GM18868 (cell line): ENCODE measurements at regions not wholly inside any gene's neighbourhood (a gene's known extent, or its start where the extent isn't known, plus 50 kb on each side); places are given as distances from the start of the nearest gene placed in this dataset.
A peak's percentile ranks its signal among the peaks of the same experiment; 100 is the strongest.

Experiments
- ATAC-seq: cut with Tn5 transposase; IDR thresholded peaks from one replicate; pipeline ENCODE4 v1.9.1; 2021; ENCODE audit warnings: mild to moderate bottlenecking, moderate library complexity; ENCODE audit not compliant: unreplicated experiment

DNA sequence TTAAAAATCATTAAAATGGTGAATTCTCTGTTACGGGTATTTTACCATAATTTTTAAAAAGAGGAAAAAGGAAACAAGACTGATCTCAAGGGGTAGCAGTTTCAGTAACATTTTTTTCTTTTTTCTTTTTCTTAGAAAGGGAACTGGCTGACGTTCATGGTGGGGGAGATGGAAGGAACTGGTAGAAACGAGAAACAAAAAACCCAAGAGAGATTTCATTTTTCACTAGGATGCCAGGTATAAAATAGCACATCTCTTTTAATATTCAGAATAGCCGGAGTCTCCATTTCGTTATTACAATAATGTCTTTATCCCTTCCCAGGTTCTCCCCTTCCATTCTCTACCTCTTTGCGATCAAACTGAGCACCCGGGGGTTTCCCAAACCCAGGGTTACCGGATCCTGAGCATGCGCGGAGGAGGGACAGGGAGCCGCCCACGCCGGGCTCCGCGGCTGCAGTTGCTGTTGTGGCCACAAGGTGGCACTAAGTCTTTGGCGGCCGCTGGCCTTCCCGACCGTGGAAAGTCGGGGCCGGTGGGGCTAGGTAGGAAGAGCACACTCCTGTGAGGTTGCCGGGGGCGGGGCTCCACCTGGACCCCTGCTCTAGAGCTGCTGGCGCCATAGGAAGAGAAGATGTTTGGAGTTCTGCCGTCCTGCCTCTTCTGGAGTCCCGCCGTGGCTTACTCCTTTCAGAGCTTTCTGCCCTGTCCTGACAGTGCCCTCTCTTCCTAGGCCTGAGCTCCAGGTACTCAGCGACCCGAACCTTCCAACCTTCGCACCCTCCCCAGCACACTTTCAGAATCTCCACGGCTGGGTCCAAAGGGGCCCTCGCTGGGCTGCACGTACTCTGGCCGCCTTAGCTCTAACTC, 146.8 kb downstream of the SH3BGRL2 start:
- ATAC-seq, result peak; percentile 84

DNA sequence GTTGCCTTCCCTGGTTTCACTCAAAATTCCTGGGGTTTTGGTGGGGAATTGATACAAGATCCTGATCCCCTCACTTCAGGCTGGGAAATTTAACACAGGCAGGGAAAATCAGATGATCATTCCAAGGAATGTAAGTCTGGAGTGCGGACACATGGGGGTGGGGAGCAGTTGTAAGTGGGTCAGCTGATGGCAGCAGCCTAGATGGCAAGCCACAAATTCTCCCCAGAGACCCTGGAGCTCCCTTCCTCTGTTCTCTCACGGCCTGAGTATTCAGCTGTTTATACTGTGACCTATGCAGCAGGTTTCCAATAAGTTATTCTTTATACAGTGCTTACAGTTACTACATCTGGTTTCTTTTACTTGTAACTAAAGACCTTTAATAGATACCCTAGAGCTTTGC, 144.9 kb downstream of the SH3BGRL2 start:
- ATAC-seq, result no peak

DNA sequence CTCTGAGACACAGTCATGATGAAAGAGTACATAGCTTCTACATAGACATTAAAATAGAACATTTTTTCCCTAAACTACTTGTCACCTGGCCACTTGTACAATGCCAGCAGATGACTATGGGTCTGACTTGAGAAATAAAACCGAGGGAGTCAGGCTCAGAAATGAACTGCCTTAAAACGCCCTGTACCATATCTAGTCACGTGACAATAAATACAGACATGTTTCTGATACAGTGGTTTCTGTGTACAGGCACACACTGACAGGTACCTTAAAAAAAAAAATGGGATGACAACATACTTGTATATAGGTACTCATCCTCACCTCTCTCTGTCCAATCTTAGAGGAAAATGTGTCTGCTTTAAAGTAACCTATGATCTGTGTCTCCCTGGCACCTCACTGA, 144.1 kb downstream of the SH3BGRL2 start:
- no peak for ATAC-seq

DNA sequence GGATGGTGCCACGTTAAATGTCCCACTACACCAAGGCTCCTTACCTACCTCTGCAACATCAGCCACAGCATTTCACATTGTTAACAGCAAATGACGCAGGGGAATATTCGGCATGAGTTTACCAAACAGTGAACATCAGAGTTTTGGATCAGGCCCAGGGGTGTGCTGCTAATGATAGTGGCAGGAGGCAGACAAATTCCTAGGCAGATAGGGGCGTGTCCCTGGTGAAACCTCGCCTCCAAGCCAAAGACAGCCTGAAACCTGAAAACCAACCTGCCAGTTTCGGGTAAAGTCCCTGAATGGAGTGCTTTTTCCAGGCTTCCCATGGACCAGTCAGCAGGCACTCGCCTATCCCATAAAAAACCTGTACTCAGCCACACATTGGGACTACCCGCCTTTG, 133.6 kb downstream of the SH3BGRL2 start:
- no peak for ATAC-seq

DNA sequence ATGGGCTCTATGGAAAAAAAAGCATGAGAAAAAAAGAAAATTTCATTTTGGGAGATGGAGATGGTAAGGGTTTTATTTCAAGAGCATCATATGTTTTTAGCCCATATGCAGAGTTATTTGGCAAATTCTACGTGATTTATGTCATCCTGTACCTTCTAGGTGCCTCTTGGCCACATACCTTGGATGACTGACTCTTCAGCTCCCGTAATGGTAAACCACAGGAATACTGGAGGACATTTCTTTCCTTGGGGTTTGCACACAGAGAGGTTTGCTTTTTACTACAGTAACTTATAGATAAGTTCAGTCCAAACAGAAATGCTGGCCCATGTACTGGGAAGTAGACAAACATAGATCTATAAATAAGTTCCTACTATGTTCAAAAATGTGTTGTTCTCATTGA, 132.2 kb downstream of the SH3BGRL2 start:
- ATAC-seq, result no peak

DNA sequence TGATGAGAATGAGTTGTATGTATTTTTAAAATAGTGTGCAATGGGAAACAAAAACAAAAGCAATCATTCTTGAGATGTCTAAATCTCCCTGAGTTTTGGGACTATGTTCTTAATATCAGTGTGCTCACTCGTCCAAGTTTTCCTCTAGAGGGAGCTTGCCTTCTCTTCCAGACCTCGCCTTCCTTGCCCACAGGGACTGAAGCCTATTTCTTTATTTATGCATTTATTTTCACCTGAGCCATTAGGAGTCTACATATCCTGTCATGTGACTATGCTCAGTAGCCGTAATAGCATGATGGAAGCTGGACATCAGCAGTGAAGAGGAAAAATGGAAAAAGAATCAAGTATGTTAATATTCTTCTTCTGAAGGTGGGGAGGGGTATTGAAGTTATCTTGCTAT, 131.2 kb downstream of the SH3BGRL2 start:
- ATAC-seq, result no peak

DNA sequence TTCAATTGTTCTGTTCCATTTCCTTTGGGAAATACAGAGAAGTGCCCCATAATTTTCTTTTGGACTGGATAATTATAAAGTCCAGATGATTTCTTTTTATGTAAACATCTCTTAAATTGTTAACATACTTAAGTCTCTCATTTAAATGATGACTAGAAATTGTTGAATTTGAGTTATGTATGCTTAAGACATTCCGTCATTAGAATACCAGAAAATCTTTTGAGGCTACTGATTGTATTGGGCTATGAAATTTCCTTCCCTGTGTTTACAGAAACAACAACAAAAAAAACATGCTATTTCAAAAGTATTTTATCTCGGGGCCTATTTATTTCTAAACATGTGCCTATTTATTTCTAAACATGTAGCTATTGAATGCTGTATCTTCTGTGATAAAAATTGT, 125.4 kb downstream of the SH3BGRL2 start:
- ATAC-seq, result no peak

DNA sequence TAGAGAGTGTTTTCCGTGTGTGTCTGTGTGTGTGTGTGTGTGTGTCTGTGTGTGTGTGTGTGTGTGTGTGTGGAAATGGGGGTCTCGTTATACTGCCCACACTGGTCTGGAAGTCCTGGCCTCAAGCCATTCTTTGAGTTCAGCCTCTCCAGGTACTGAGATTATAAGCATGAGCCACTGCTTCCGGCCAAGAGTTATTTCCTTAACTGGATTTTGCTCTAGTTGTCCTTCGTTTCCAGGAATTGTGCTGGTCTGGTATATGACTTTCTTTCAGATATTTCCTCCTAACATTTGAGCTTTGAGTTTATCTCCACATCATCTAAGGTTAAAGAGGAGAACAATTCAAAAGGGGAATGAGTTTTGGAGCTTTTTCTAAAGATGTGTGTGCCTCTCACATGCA, 124.8 kb downstream of the SH3BGRL2 start:
- ATAC-seq, result no peak
